ENCODE measurements at regions not wholly inside any gene's neighbourhood (a gene's known extent, or its start where the extent isn't known, plus 50 kb on each side); places are given as distances from the start of the nearest gene placed in this dataset.

GRCh38 chr16:49130397-49130796, 151.2 kb downstream of the CBLN1 start:
- Histone ChIP-seq H3K9me3 (replicated peaks in 1 of 3) (no peaks in the 10 kb centered on the region), H3K27ac (no peak overlapping the region), H3K4me1 (replicated peaks in 1 of 2) (no peaks in the 10 kb centered on the region), H3K27me3 (no peaks in the 10 kb centered on the region), H3K36me3 (replicated peaks in 1 of 2) (no peaks in the 10 kb centered on the region), H3K4me3 (no peak overlapping the region)
- TF ChIP-seq, protein P1, sequence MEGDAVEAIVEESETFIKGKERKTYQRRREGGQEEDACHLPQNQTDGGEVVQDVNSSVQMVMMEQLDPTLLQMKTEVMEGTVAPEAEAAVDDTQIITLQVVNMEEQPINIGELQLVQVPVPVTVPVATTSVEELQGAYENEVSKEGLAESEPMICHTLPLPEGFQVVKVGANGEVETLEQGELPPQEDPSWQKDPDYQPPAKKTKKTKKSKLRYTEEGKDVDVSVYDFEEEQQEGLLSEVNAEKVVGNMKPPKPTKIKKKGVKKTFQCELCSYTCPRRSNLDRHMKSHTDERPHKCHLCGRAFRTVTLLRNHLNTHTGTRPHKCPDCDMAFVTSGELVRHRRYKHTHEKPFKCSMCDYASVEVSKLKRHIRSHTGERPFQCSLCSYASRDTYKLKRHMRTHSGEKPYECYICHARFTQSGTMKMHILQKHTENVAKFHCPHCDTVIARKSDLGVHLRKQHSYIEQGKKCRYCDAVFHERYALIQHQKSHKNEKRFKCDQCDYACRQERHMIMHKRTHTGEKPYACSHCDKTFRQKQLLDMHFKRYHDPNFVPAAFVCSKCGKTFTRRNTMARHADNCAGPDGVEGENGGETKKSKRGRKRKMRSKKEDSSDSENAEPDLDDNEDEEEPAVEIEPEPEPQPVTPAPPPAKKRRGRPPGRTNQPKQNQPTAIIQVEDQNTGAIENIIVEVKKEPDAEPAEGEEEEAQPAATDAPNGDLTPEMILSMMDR (IDR thresholded peaks at IDR 0.05): no peak
- TF ChIP-seq POLR2A (IDR thresholded peaks at IDR 0.05): no peak
- DNase-seq: no peak
- intact Hi-C loops (cut with DNase I): no loop called here
- WGBS, 4 donors: 53 to 61% (median 57%) methylated on average over 2 of the region's 2 CpGs

DNA sequence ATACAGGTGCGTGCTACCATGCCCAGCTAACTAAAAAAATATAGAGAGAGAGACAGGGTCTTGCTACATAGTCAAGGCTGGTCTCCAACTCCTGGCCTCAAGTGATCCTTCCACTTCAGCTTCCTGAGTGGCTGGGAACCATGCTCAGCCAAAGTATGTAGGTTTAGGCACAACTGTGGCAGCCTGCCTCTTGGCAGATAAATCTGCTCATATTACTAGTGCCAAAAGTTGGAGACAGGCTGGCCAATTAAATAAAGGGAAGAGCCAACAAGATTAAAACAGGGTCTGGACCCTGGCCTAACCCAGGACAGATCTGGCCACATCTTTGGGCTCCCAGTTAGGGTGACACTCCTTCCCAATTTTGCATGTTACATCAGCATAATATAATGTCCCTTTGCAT, 151.7 kb downstream of the CBLN1 start:
- no peaks in the 10 kb centered on the region for H3K4me1 ChIP-seq (replicated peaks in 1 of 2)
- WGBS, 4 donors: 45 to 63% (median 52%) methylated on average over 1 of the region's 1 CpG
- H3K4me3 ChIP-seq: no peak overlapping the region
- no peaks in the 10 kb centered on the region for H3K36me3 ChIP-seq (replicated peaks in 1 of 2)
- no peak for TF ChIP-seq POLR2A (IDR thresholded peaks at IDR 0.05)
- TF ChIP-seq, protein P1 (IDR thresholded peaks at IDR 0.05): no peak
- no peak overlapping the region for H3K27ac ChIP-seq
- intact Hi-C loops (cut with DNase I): no loop called here
- DNase-seq: no peak
- no peaks in the 10 kb centered on the region for H3K9me3 ChIP-seq (replicated peaks in 1 of 3)
- H3K27me3 ChIP-seq: no peaks in the 10 kb centered on the region

GRCh38 chr16:49128740-49129139, 152.9 kb downstream of the CBLN1 start:
- WGBS, 4 donors: 42 to 55% (median 52%) methylated on average over 2 of the region's 2 CpGs
- no peak for DNase-seq
- Histone ChIP-seq H3K4me3 (no peak overlapping the region), H3K27ac (no peak overlapping the region), H3K4me1 (replicated peaks in 1 of 2) (no peaks in the 10 kb centered on the region), H3K27me3 (no peaks in the 10 kb centered on the region), H3K9me3 (replicated peaks in 1 of 3) (no peaks in the 10 kb centered on the region), H3K36me3 (replicated peaks in 1 of 2) (no peaks in the 10 kb centered on the region)
- intact Hi-C loops (cut with DNase I): no loop called here
- no peak for TF ChIP-seq POLR2A (IDR thresholded peaks at IDR 0.05)
- TF ChIP-seq, protein P1 (IDR thresholded peaks at IDR 0.05): no peak

- H3K36me3 ChIP-seq (replicated peaks in 1 of 2): no peaks in the 10 kb centered on the region
- no peaks in the 10 kb centered on the region for H3K4me1 ChIP-seq (replicated peaks in 1 of 2)
- H3K27ac ChIP-seq: no peak overlapping the region
- no peak for DNase-seq
- no peak overlapping the region for H3K4me3 ChIP-seq
- TF ChIP-seq, protein P1 (IDR thresholded peaks at IDR 0.05): no peak
- WGBS, 4 donors: 17 to 39% (median 27%) methylated on average over 1 of the region's 1 CpG
- no peaks in the 10 kb centered on the region for H3K9me3 ChIP-seq (replicated peaks in 1 of 3)
- intact Hi-C loops (cut with DNase I): no loop called here
- H3K27me3 ChIP-seq: no peaks in the 10 kb centered on the region
Observed at GRCh38 chr16:49127103-49127502, 154.5 kb downstream of the CBLN1 start.
